HG03565 (cell line): ENCODE measurements at regions not wholly inside any gene's neighbourhood (a gene's known extent, or its start where the extent isn't known, plus 50 kb on each side); places are given as distances from the start of the nearest gene placed in this dataset.

Experiments used
- ATAC-seq: cut with Tn5 transposase; IDR thresholded peaks from one replicate; pipeline ENCODE4 v1.9.1; 2021; ENCODE audit warnings: mild to moderate bottlenecking, moderate library complexity; ENCODE audit not compliant: unreplicated experiment

DNA sequence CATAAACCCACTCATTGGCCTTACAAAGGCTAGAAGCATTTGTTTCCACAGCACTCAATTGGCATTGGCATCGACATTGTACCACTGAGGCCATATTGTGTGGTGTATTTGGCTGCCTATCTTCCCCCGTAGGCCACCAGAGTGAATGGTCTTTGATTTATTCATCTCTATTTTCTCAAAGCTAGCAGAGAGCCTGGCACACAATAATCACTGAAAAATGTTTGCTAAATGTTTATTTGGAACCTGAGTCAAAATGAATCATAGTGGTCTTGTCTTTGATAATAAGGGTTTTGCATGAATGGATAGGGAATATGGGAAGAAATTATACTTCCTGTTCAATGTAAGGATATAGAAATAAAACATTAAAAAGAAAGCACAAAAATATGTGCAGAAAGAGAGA lies 107.3 kb upstream of the SLC8A1 start:
- ATAC-seq: no peak

DNA sequence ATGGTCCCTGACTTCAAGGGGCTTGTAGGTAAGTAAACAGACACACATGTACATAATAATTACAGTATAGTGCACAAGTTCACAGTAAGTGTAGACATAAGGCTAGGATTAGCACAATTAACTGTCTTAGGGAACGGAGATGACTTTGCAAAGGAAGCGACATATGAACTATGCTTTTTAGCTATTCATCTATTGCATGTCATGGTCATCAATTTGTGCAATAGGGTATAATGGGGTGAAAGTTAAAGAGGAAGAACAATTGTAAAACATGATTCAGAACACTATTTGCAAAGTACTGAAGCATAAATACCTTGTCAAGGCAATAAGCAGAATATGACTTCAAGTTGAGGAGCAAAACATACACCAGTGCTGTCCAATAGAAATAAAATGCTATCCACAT lies 112.3 kb upstream of the SLC8A1 start:
- no peak for ATAC-seq

DNA sequence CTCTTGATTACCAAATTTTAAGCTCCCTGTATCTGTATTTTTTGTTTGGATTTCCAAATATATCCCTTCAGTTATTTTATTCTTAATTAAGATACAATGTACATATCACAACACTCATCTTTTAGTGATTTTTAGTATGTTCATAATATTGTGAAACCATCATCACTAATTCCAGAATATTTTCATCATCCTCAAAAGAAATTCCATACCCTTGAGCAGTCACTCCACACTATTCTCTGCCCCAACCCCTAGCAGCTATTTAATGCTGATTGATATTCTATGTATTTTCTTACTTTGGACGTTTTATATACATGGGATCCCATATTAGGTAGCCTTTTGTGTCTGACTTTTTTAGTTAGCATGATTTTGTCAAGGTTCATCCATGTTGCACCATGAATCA lies 127.4 kb upstream of the SLC8A1 start:
- no peak for ATAC-seq

DNA sequence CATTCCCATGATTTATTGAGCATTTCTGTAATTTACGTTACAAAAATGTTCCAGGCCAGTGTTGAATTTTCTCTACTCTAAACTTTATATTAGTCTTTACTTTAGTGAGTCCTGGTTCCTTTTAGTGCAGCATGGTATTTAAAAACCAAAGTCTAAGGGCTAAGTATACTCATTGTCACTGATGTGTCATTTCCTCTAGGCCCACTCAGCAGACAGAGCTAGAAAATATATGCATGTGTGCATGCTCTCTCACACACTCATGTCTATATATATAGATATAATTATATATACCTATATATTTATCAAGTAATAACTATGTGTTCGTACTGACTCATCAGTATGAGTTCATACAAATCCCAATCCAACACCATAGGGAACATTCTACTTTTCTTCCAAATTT lies 132.5 kb upstream of the SLC8A1 start:
- ATAC-seq: no peak

DNA sequence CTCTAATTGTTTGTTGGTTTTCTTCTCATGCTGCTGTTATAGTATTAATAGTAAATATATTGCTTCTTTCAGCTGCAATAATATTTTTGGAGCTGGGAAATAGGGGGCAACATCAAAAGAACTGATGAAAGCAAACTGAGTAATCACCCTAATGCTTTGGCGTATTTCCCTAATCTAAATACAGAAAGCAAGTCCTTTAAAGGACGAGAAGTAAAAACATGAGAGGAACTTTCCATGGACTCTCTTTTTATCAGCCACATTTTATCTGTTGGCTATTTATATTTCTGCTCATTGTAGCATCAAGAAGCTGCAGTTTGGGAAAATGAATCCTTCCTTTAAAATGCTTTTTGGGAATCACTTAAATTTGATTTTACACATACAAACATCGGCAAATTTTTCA lies 139.9 kb upstream of the SLC8A1 start:
- no peak for ATAC-seq

DNA sequence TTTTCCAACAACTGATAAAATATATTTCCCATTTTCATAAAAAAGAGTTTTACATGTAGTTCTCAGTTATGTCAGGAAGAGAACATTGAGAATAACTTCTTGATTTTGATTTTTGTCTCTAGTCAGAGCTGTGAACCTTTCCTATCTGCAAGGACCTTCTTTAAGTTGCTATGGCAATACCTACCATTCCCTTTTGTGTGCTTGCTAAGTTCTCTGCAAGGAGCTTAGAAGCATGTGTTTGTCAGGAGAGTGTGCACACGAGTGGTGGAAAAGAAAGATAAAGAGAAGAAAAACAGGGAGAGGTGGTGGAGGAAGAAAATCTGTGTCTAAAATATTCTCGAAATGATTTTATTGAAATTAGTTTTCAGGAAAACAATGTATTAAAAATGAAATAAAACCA lies 140.3 kb upstream of the SLC8A1 start:
- no peak for ATAC-seq

DNA sequence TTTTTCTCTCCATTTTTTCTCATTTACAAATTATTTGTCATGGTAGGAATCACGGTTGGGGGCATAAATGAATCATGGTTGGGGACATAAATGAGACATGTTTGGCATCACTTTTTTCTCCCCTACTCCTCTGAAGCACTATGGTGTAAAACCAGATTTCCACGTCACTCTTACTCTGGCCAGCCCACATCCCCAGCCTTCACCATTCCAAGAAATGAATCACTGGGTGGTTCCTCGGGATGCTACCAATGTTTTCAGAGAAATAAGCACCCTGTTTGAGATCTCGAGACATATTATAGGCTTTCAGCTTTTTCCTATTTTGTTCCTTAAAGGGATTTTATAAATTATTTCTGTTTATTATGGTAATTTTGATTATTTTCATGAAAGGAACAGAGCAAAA lies 155.0 kb upstream of the SLC8A1 start:
- no peak for ATAC-seq

DNA sequence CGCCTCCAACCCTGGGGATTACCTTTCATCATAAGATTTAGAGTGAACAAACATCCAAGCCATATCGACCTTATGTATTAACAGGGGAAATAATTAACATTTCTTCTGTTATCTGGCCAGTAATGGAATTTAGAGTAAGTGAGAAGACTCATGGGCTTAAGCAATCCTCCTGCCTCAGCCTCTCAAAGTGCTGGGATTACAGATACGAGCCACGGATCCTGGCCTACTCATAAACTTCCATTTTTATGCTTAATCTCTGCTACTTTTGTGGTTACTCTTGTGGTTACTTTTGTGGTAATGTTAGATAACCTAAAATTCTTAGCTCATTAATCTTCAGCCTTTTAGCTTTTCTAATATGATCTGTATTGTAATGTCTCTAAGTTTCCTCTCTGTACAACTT lies 159.3 kb upstream of the SLC8A1 start:
- ATAC-seq: no peak

DNA sequence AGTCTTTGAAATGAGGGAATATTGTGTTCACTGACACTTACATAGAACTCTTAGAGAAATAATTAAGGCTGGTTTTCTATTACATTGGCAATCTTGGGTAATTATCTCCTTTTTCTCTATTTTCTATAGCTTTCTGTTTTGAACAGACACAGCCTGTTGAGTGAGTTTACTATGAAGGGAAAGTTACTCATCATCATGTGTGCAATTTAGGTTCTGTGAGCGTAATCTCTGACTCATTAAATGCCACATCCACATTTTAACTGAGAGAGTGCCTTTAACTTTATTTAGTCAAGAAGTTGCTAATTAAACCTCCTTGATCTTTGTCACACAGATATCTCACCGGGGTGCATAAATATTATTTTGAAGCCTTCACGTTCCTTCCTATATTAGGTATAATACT lies 174.0 kb upstream of the SLC8A1 start:
- ATAC-seq: no peak

DNA sequence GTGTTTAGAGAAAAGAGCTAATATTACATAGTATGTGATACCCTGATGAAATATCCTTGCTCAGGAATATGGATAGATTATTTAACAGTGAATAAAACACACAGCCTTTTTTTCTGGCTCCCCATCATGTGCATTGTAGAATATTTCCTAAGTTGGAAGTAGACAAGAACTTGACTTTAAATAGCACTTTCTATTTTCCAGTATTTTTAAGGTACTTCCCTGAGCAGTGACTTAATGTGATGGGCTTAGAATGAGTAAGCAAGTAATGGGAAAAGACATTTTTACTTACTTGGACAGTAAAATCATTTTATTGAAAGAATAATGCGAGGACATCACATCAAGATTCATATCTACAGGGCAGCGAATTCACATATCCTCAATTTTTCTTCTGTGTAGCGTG lies 176.7 kb upstream of the SLC8A1 start:
- ATAC-seq: no peak

DNA sequence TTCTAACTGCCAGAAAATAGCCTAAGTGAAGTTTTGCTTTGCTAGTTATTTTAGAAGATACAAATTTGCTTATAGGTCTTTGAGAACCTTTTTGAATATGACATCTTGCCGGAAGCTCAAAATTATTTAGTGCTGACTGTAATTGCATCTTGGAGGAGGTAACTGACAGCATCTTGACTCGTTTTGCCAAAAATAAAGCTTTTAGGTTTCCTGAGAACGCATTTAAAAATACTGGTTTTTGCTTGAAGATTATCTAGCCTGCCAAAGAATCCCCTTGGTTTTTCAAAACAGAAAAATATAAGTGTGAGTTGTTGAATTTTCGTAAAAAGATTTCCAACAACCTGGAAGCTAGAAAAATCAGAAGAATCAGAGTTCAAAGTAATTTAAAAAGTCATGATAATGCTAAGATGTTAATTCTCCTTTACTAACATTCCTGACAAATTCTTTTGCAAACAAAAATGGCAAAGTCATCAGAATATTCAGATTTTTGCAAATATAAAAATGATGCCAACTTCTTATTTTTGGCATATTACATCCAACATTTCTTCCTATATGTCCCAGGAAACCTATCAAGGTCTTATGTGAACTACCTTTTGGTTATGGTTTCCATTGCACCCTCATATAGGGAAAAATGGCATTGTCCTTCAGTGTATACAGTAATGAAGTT lies 178.0 kb upstream of the SLC8A1 start:
- no peak for ATAC-seq

DNA sequence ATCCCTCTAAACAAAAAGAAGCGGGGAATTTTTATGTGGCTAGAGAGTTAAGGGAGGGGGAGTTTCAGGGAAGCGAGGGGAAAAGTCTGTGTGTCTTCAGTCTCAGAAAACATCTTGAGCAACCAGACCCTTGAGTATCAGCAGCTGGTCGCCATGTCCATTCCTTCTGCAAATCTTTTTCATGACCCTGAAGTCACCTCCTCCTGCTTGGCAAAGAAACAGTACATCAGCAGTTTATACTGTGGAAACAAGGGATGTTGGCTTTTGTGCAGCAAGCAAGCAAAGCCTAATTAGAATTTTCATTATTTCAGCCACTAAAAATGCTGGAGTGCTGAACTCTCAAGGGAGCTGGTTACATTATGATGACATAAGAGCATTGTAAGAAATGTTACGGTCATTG lies 187.4 kb upstream of the SLC8A1 start:
- no peak for ATAC-seq

DNA sequence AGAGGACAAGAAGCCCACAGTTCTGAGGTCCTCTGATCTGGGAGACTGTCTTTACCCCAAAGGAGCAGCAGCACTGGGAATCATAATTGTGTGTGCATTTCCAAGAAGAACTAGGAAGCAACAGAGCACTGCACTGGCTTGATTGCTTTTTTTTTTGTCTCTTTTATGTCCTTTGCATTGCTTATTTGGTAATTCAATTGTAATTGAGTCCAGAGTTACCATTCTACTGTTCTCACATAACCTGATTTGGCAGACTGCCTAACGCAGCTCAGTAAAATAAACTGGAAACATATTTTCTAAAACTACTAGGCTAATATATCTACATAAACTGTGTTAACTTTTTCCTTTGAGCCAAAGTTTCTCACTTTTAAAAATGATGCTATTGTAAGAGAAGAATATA lies 190.3 kb upstream of the SLC8A1 start:
- no peak for ATAC-seq

DNA sequence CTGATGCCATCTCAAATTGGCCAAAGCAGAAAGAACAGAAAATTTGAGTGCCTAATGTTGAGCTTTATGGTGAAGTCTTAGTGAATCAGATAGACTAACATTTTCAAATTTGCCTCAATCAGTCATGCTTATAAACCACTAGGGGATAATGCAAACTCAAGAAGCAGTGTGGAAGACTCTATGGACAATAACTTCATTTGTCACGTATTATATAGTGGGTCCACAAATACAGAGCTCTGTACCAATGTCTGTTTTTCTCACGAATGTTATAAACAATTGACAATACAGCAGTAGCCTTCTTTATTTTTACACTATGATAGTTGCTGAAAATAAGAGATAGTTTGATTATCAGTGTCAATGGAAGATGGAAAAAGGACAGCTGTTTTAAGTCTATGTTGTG lies 190.8 kb upstream of the SLC8A1 start:
- no peak for ATAC-seq

DNA sequence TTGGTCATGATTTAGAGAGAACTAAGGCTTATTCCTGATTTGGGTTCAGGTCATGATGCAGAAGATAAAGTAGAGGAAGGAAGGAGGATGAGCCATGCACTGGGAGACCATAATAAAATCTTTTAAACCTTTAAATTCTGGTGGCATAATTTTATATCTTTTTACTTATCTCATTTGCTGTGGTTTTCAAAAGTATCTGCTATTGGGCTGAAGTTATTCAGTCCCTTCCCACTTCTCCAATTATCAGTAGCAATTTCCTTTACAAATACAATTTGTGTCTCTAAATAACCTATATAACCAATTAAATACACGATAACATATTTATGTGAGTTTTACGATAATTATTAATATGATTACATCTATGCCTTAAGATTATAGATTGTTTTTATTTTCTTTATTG lies 194.8 kb upstream of the SLC8A1 start:
- ATAC-seq: no peak

DNA sequence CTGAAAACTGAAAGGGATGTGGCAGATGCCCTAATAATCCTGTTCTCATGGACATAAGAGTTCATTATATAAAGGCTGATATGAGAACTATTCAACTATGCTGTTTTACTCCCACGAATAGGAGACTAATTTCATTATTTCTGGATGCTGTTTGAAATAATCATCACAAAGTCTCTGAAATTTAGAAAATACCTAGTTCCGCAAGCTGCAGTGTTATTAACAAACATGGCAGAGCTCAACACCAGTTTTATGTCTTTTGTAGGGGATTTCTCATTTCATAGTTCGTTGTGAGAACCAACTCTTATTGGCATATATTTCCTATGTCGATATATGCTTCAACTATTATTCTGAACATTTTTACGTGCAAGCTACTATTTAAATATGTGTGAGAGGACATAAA lies 200.3 kb upstream of the SLC8A1 start:
- ATAC-seq: no peak

DNA sequence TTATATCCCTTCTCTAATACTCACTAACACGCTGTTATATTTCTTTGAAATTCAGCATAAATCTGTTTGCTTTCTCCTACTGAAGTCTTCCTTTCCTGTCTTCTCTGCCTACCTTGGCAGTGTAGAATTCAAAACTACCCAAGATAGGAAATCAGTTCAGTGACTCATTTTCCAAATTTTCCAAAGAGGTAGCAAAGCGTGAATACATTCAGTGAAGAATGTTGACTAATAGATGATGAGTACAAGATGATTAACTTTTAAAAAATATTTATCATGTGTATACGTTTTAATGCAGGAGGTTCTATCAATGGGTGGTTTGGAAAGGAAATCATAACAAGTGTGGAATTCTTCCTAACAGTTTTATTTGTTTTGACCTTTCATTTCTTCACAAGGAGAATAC lies 201.9 kb upstream of the SLC8A1 start:
- no peak for ATAC-seq

DNA sequence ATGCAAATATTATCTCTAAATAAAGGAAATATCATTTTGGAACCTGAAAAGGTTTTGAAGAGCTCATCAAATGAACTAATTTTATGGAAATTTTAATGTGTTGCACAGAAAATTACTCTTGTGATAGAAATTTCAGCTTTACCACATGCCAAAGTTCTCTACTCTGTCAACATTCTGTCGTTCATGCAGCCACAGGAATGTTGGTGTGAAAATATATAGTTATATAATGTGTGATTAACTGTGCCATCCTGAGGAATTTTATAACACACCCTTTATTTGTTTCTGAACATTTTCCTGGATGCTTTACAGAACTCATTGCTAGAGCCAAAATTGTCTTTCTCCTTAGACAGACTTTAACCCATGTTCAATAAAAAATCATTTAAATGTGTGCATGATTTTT lies 202.5 kb upstream of the SLC8A1 start:
- ATAC-seq: no peak

DNA sequence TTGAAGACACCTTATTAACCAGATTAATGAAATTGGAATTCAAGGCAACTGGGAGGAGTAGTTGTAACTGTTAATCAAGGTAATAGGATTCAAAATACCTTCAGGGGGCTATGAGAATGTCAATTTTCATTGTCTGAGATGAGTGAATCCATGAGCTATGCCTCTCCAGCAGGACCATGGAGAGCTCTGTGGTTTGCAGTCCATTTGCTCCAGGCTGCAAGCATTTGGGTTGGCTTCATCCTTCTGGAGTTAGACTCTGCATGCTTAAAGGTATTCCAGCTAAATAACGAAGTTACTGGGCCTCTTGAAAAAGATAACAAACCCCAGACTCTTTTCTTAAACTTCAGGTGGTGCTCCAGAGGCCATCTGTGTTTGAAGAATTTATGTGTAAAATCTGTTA lies 207.1 kb upstream of the SLC8A1 start:
- no peak for ATAC-seq

DNA sequence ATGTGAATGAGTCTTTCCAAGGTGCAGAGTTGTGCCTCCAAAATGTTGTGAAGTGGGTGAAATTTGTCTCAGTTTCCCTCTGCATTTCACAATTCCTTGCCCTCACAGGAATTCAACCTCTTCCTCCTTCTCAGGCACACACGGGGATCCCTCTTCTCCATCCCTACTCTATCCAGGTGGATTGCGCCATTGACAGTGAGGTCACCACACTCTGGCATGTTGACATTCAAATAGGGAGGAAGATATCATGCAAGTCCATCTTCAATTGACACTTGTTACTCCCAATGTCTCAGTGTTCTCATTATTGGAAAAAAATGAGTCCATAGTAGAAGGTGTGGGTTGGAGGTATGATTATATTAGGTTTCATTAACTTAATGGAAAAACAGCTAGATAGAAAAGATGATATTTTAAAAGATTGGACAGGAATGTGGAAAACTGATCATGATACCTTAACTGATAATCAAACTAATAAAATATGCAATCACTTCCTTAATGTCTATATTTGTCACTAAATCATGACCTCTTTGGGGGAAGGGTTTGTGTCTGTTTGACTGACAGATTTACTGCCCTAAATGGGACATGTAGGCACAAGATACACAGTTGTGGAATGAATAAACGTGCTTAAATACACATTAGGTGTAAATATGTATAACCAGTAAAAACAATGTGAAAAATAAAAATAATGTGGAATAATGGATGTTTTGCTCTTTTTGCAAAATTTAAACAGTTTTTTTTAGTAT lies 213.8 kb upstream of the SLC8A1 start:
- ATAC-seq: no peak

DNA sequence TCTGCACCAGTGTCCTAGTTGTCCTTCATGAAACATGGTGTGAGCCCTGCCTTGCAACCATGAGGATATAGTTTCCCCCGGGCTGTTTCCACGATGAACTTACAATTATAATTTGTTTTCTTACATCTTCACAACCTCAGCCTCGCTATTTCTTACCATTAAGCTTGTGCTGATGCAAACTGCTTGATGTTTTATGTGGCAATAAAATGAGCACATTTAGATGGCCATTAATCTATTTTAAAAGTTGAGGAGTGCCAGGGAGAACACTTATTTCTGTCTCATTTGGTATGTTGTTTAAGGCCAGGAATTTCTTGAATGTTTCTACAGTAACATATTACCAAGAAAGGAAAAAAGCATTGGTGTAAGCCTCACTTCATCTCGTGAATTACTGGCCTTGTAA lies 214.5 kb upstream of the SLC8A1 start:
- no peak for ATAC-seq

DNA sequence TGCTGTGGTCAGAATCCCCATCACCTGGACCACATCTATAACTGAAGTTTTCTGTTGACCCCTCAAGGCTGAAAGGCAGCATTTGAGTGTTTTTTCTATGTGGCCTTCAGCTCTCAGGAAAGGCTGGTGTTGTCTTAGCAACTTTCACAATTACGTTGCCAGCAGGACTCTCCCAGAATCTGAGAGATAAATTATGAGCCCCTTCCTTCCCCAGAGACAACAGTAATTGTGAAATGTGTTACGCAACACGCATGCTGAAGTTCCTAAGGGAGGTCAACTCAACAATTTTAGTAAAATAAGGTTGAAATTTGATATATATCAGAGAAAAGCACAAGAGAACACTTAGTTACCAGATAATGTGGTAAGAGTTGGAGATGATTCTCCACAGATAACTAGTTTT lies 216.5 kb upstream of the SLC8A1 start:
- ATAC-seq: no peak
